ENCODE measurements at regions not wholly inside any gene's neighbourhood (a gene's known extent, or its start where the extent isn't known, plus 50 kb on each side); places are given as distances from the start of the nearest gene placed in this dataset.

GRCh38 chr2:45320956-45321355 is 290.1 kb downstream of the SRBD1 start:
- H3K36me3 ChIP-seq (ENCODE audit: control insufficient read depth, insufficient read depth, low read length), result no peaks in the 10 kb centered on the region
- no peak for TF ChIP-seq CTCF (IDR thresholded peaks at IDR 0.05; ENCODE audit: insufficient read depth, low read length, poor library complexity, severe bottlenecking)
- no peak for DNase-seq (ENCODE audit: low read depth)
- H3K4me3 ChIP-seq (ENCODE audit: low read depth, low read length), result no peak overlapping the region
- H3K27me3 ChIP-seq (ENCODE audit: control insufficient read depth, insufficient read depth, low read length), result no peaks in the 10 kb centered on the region

- no peak overlapping the region for H3K4me3 ChIP-seq (ENCODE audit: low read depth, low read length)
- H3K36me3 ChIP-seq (ENCODE audit: control insufficient read depth, insufficient read depth, low read length), result no peaks in the 10 kb centered on the region
- TF ChIP-seq CTCF (IDR thresholded peaks at IDR 0.05; ENCODE audit: insufficient read depth, low read length, poor library complexity, severe bottlenecking), result no peak
- H3K27me3 ChIP-seq (ENCODE audit: control insufficient read depth, insufficient read depth, low read length), result no peaks in the 10 kb centered on the region
- DNase-seq (ENCODE audit: low read depth), result no peak
Observed at GRCh38 chr2:45319683-45320455, 291.2 kb downstream of the SRBD1 start.

GRCh38 chr2:45318686-45319085 is 292.4 kb downstream of the SRBD1 start:
- no peak overlapping the region for H3K4me3 ChIP-seq (ENCODE audit: low read depth, low read length)
- H3K36me3 ChIP-seq (ENCODE audit: control insufficient read depth, insufficient read depth, low read length), result no peaks in the 10 kb centered on the region
- H3K27me3 ChIP-seq (ENCODE audit: control insufficient read depth, insufficient read depth, low read length), result no peaks in the 10 kb centered on the region
- no peak for DNase-seq (ENCODE audit: low read depth)
- TF ChIP-seq CTCF (IDR thresholded peaks at IDR 0.05; ENCODE audit: insufficient read depth, low read length, poor library complexity, severe bottlenecking), result no peak

- Histone ChIP-seq H3K27me3 (ENCODE audit: control insufficient read depth, insufficient read depth, low read length) (no peaks in the 10 kb centered on the region), H3K4me3 (ENCODE audit: low read depth, low read length) (no peak overlapping the region), H3K36me3 (ENCODE audit: control insufficient read depth, insufficient read depth, low read length) (no peaks in the 10 kb centered on the region)
- TF ChIP-seq CTCF (IDR thresholded peaks at IDR 0.05; ENCODE audit: insufficient read depth, low read length, poor library complexity, severe bottlenecking), result no peak
- no peak for DNase-seq (ENCODE audit: low read depth)
Observed at GRCh38 chr2:45316576-45317338, 294.3 kb downstream of the SRBD1 start.

- DNase-seq (ENCODE audit: low read depth), result no peak
- Histone ChIP-seq H3K27me3 (ENCODE audit: control insufficient read depth, insufficient read depth, low read length) (no peaks in the 10 kb centered on the region), H3K36me3 (ENCODE audit: control insufficient read depth, insufficient read depth, low read length) (no peaks in the 10 kb centered on the region), H3K4me3 (ENCODE audit: low read depth, low read length) (no peak overlapping the region)
- no peak for TF ChIP-seq CTCF (IDR thresholded peaks at IDR 0.05; ENCODE audit: insufficient read depth, low read length, poor library complexity, severe bottlenecking)
Observed at GRCh38 chr2:45315861-45316260, 295.2 kb downstream of the SRBD1 start.

Data from kidney epithelial cell (primary cell).